Suppressor macrophage treated with lipopolysaccharide for 4 hours (primary cell): ENCODE measurements at regions not wholly inside any gene's neighbourhood (a gene's known extent, or its start where the extent isn't known, plus 50 kb on each side); places are given as distances from the start of the nearest gene placed in this dataset.
"Not testable (repeated sequence)": the region's sequence is repeated elsewhere in the genome, so short reads cannot be mapped to it uniquely, and the experiment has no call there.

ENCODE experiments used
- DNase-seq: peaks from one replicate; pipeline ENCODE4 v3.0.0-alpha.2; 2020

GRCh38 chr22:27068121-27068520 is 410.7 kb downstream of the MIAT start:
- no peak for DNase-seq

GRCh38 chr22:27070594-27070993 is 413.2 kb downstream of the MIAT start:
- no peak for DNase-seq

- DNase-seq = no peak
Measured at GRCh38 chr22:27073601-27074425, 416.4 kb downstream of the MIAT start.

GRCh38 chr22:27075028-27075678 is 417.8 kb downstream of the MIAT start:
- no peak for DNase-seq

GRCh38 chr22:27075891-27076290 is 418.5 kb downstream of the MIAT start:
- no peak for DNase-seq

- DNase-seq = not testable (repeated sequence)
Measured at GRCh38 chr22:27078064-27078463, 420.7 kb downstream of the MIAT start.

- no peak for DNase-seq
Measured at GRCh38 chr22:27080036-27080578, 422.7 kb downstream of the MIAT start.

GRCh38 chr22:27080863-27081262 is 423.5 kb downstream of the MIAT start:
- DNase-seq = no peak

- no peak for DNase-seq
Measured at GRCh38 chr22:27083610-27084009, 426.2 kb downstream of the MIAT start.

GRCh38 chr22:27084130-27084529 is 426.7 kb downstream of the MIAT start:
- DNase-seq = no peak

GRCh38 chr22:27086080-27087044 is 429.0 kb downstream of the MIAT start:
- DNase-seq = no peak

- no peak for DNase-seq
Measured at GRCh38 chr22:27087051-27087450, 429.7 kb downstream of the MIAT start.

- DNase-seq = no peak
Measured at GRCh38 chr22:27088026-27088425, 430.6 kb downstream of the MIAT start.

- DNase-seq = no peak
Measured at GRCh38 chr22:27089264-27089663, 431.9 kb downstream of the MIAT start.

GRCh38 chr22:27090611-27091011 is 433.2 kb downstream of the MIAT start:
- DNase-seq = no peak

- DNase-seq = no peak
Measured at GRCh38 chr22:27093422-27093821, 436.0 kb downstream of the MIAT start.

- no peak for DNase-seq
Measured at GRCh38 chr22:27094633-27095308, 437.4 kb downstream of the MIAT start.

GRCh38 chr22:27097506-27097905 is 440.1 kb downstream of the MIAT start:
- no peak for DNase-seq

- no peak for DNase-seq
Measured at GRCh38 chr22:27097933-27098332, 440.5 kb downstream of the MIAT start.

GRCh38 chr22:27099946-27100722 is 442.7 kb downstream of the MIAT start:
- no peak for DNase-seq

- DNase-seq = no peak
Measured at GRCh38 chr22:27100789-27101188, 443.4 kb downstream of the MIAT start.

GRCh38 chr22:27101288-27101687 is 443.9 kb downstream of the MIAT start:
- DNase-seq = no peak
